Progenitor cell of endocrine pancreas (in vitro differentiated cells): ENCODE measurements at regions not wholly inside any gene's neighbourhood (a gene's known extent, or its start where the extent isn't known, plus 50 kb on each side); places are given as distances from the start of the nearest gene placed in this dataset.

Experiments used
- DNase-seq: peaks from one replicate; pipeline ENCODE4 v3.0.0; 2021; ENCODE audit warnings: low spot score; ENCODE audit not compliant: unreplicated experiment
- H3K27ac Mint-ChIP-seq: 2 replicates; pipeline ENCODE4 v1.8.0; 2021; ENCODE audit warnings: mild to moderate bottlenecking, moderate library complexity, mixed read lengths
- H3K27me3 Mint-ChIP-seq: 2 replicates; pipeline ENCODE4 v1.8.0; 2021; ENCODE audit warnings: mixed read lengths
- H3K36me3 Mint-ChIP-seq: 2 replicates; pipeline ENCODE4 v1.8.0; 2022; ENCODE audit warnings: mixed read lengths; ENCODE audit not compliant: insufficient read depth
- H3K4me1 Mint-ChIP-seq: 2 replicates; pipeline ENCODE4 v1.8.0; 2021; ENCODE audit warnings: low read depth, mixed read lengths
- H3K4me3 Mint-ChIP-seq: 2 replicates; pipeline ENCODE4 v1.8.0; 2021; ENCODE audit warnings: low read depth, mild to moderate bottlenecking, moderate library complexity, mixed read lengths
- H3K9me3 Mint-ChIP-seq: 2 replicates; pipeline ENCODE4 v1.8.0; 2021; ENCODE audit warnings: low read depth, mixed read lengths
- CTCF ChIP-seq: fragments of 200-600 bp; sonication (generic); IDR thresholded peaks from one replicate; pipeline ENCODE4 v1.5.0; 2021; ENCODE audit warnings: antibody characterized with exemption, mild to moderate bottlenecking; ENCODE audit not compliant: unreplicated experiment

- Mint-ChIP-seq H3K9me3 (peaks cover 3% of the 10 kb centered on the region), H3K4me1 (peaks cover under 1% of the 10 kb centered on the region), H3K36me3 (no peaks in the 10 kb centered on the region), H3K27ac (no peak overlapping the region), H3K4me3 (no peak overlapping the region), H3K27me3 (no peaks in the 10 kb centered on the region)
- no peak for DNase-seq
- TF ChIP-seq CTCF = no peak
These were observed 288.4 kb downstream of the GXYLT1 start for GRCh38 chr12:41856228-41856627.

GRCh38 chr12:41850046-41850445 lies 294.6 kb downstream of the GXYLT1 start:
- no peak overlapping the region for H3K27ac Mint-ChIP-seq

GRCh38 chr12:41846718-41847117 lies 298.0 kb downstream of the GXYLT1 start:
- H3K36me3 Mint-ChIP-seq = no peaks in the 10 kb centered on the region
- H3K4me1 Mint-ChIP-seq = no peaks in the 10 kb centered on the region
- TF ChIP-seq CTCF = no peak

More at GRCh38 chr12:41850046-41850445, 294.6 kb downstream of the GXYLT1 start:
- no peak overlapping the region for H3K4me3 Mint-ChIP-seq
- H3K9me3 Mint-ChIP-seq = no peaks in the 10 kb centered on the region
- no peaks in the 10 kb centered on the region for H3K27me3 Mint-ChIP-seq
- no peak for DNase-seq
- no peak for TF ChIP-seq CTCF
- H3K36me3 Mint-ChIP-seq = no peaks in the 10 kb centered on the region
- H3K4me1 Mint-ChIP-seq = no peaks in the 10 kb centered on the region

GRCh38 chr12:41836416-41836815 lies 308.3 kb downstream of the GXYLT1 start:
- no peak overlapping the region for H3K27ac Mint-ChIP-seq
- no peaks in the 10 kb centered on the region for H3K27me3 Mint-ChIP-seq

More at GRCh38 chr12:41846718-41847117, 298.0 kb downstream of the GXYLT1 start:
- no peaks in the 10 kb centered on the region for H3K27me3 Mint-ChIP-seq
- H3K4me3 Mint-ChIP-seq = no peak overlapping the region
- H3K9me3 Mint-ChIP-seq = no peaks in the 10 kb centered on the region
- H3K27ac Mint-ChIP-seq = no peak overlapping the region
- DNase-seq = no peak

GRCh38 chr12:41835556-41835955 lies 309.1 kb downstream of the GXYLT1 start:
- no peak overlapping the region for H3K27ac Mint-ChIP-seq
- H3K4me3 Mint-ChIP-seq = no peak overlapping the region
- DNase-seq = no peak
- H3K27me3 Mint-ChIP-seq = no peaks in the 10 kb centered on the region
- H3K36me3 Mint-ChIP-seq = no peaks in the 10 kb centered on the region
- H3K4me1 Mint-ChIP-seq = no peaks in the 10 kb centered on the region
- TF ChIP-seq CTCF = no peak
- H3K9me3 Mint-ChIP-seq = no peaks in the 10 kb centered on the region

More at GRCh38 chr12:41836416-41836815, 308.3 kb downstream of the GXYLT1 start:
- H3K9me3 Mint-ChIP-seq = no peaks in the 10 kb centered on the region
- no peak for DNase-seq
- H3K36me3 Mint-ChIP-seq = no peaks in the 10 kb centered on the region
- no peak for TF ChIP-seq CTCF
- H3K4me3 Mint-ChIP-seq = no peak overlapping the region
- H3K4me1 Mint-ChIP-seq = no peaks in the 10 kb centered on the region
